ENCODE measurements at regions not wholly inside any gene's neighbourhood (a gene's known extent, or its start where the extent isn't known, plus 50 kb on each side); places are given as distances from the start of the nearest gene placed in this dataset.

DNA sequence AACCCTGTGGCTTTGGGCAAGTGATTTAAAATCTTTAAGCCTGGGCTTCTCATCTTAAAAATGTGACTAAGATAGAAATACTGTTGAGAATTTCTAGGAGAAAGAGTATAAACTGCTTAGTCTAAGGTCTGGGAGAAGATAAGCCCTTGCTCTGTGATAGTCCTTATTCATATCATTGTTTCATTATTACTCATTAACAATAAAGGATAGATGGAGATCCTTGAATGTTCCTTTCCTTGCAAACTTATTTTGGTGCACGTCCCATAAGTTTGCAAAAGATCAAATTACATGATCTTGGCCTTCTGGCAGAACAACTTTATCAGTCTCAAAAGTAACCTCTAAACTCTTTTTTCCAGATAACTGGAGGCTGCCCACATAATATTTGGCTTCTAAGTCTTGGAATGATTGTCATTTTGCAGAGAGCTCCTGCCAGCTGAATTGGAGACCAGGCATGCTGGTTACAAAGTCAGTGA, 138.3 kb downstream of the FAM124B start:
- H3K27me3 Mint-ChIP-seq = peaks cover 15 to 22% of the 10 kb centered on the region in 2 donors
- CTCF ChIA-PET (ENCODE audit: partially characterized antibody) = no interaction called here

DNA sequence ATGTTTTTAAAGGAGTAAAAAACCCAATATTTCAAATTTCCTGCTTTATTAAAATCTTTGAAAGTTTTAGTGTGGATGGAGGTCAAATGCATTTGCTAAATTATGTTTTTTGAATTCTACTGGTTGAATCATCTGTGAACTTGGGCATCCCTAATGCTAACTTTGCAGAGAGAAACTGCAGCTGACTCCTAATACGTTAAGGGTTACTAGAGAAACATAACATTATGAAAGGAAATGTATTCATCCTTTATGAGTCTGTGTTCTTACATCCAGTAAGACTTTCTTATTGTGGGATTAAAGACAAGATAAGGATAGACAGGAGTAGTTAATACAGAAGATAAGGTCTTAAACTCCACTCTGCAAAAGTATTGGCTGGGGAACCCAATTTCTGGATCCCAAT, 140.6 kb downstream of the FAM124B start:
- ChIA-PET POLR2A (ENCODE audit: partially characterized antibody) (no interaction called here), CTCF (ENCODE audit: partially characterized antibody) (no interaction called here)
- H3K9me3 ChIP-seq (ENCODE audit: control insufficient read depth in 1 of 2, low read length in 2 of 2) = no peaks in the 10 kb centered on the region
- Mint-ChIP-seq H3K36me3 (no peaks in the 10 kb centered on the region), H3K4me1 (peaks cover 0 to 7% (median 0%) of the 10 kb centered on the region in 4 donors), H3K27me3 (peaks cover 17 to 18% of the 10 kb centered on the region in 2 donors), H3K9me3 (no peaks in the 10 kb centered on the region), H3K4me3 (no peak overlapping the region), H3K27ac (no peak overlapping the region)
- no peak overlapping the region for H3K27ac ChIP-seq (ENCODE audit: low read depth, low read length)
- DNase-seq = no peak
- intact Hi-C loops (cut with micrococcal nuclease) = no loop called here
- H3K36me3 ChIP-seq (ENCODE audit: insufficient read depth, low read length) = no peaks in the 10 kb centered on the region
- H3K4me3 ChIP-seq (ENCODE audit: low read length in 2 of 2) = no peak overlapping the region
- H3K4me1 ChIP-seq (ENCODE audit: insufficient read depth, low read length) = no peaks in the 10 kb centered on the region
- no peaks in the 10 kb centered on the region for H3K27me3 ChIP-seq (ENCODE audit: insufficient read depth, low read length)

More for the DNA sequence above, 138.3 kb downstream of the FAM124B start:
- H3K36me3 Mint-ChIP-seq = no peaks in the 10 kb centered on the region
- Histone ChIP-seq H3K36me3 (ENCODE audit: insufficient read depth, low read length) (no peaks in the 10 kb centered on the region), H3K27me3 (ENCODE audit: insufficient read depth, low read length) (no peaks in the 10 kb centered on the region), H3K27ac (ENCODE audit: low read depth, low read length) (no peak overlapping the region), H3K9me3 (ENCODE audit: control insufficient read depth in 1 of 2, low read length in 2 of 2) (no peaks in the 10 kb centered on the region), H3K4me3 (ENCODE audit: low read length in 2 of 2) (no peak overlapping the region), H3K4me1 (ENCODE audit: insufficient read depth, low read length) (no peaks in the 10 kb centered on the region)
- peaks cover 0 to 2% (median 0%) of the 10 kb centered on the region in 8 donors for H3K9me3 Mint-ChIP-seq
- no peak for DNase-seq
- intact Hi-C loops (cut with micrococcal nuclease) = no loop called here
- POLR2A ChIA-PET (ENCODE audit: partially characterized antibody) = no interaction called here
- H3K27ac Mint-ChIP-seq = no peak overlapping the region
- peaks cover 0 to 7% (median 0%) of the 10 kb centered on the region in 4 donors for H3K4me1 Mint-ChIP-seq
- no peak overlapping the region for H3K4me3 Mint-ChIP-seq

DNA sequence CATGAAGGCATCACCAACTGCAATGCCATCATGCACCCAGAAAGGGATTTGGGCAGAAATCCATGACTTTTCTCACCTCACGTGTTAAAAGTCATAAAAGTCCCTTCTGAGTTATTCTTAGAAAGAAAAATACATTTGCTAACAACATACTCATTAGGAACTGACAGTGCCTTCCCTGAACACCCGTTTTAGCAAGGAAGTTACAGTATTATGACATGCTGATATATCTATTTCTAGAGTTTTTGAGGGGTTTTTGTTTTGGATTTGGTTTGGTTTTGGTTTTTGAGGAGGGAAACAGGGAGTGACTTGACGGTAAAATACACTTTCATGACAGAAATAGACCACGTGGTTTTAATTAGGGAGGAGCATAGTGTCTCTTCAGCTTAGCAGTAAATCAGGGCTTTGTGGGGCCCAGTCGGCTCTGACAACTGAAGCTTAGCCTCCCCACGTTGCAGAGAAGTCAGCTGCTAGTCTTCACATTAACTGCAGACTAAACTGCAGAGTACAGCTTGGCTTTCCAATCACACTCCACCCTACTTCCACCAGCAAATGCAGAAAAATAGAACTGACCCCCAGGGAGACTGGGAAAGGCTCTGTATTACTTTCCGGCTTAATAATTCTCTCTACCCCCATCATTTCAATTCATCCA, 141.4 kb downstream of the FAM124B start:
- H3K36me3 Mint-ChIP-seq = no peaks in the 10 kb centered on the region
- no peaks in the 10 kb centered on the region for H3K27me3 ChIP-seq (ENCODE audit: insufficient read depth, low read length)
- DNase-seq = no peak
- H3K4me1 ChIP-seq (ENCODE audit: insufficient read depth, low read length) = no peaks in the 10 kb centered on the region
- ChIA-PET POLR2A (ENCODE audit: partially characterized antibody) (no interaction called here), CTCF (ENCODE audit: partially characterized antibody) (no interaction called here)
- no peaks in the 10 kb centered on the region for H3K9me3 ChIP-seq (ENCODE audit: control insufficient read depth in 1 of 2, low read length in 2 of 2)
- H3K27ac Mint-ChIP-seq = no peak overlapping the region
- peaks cover 0 to 7% (median 0%) of the 10 kb centered on the region in 4 donors for H3K4me1 Mint-ChIP-seq
- peaks cover 15 to 18% of the 10 kb centered on the region in 2 donors for H3K27me3 Mint-ChIP-seq
- no peak overlapping the region for H3K27ac ChIP-seq (ENCODE audit: low read depth, low read length)
- H3K9me3 Mint-ChIP-seq = no peaks in the 10 kb centered on the region
- peak overlapping the region in 1 of 8 donors; percentile 51 for H3K4me3 Mint-ChIP-seq
- H3K4me3 ChIP-seq (ENCODE audit: low read length in 2 of 2) = no peak overlapping the region
- no peaks in the 10 kb centered on the region for H3K36me3 ChIP-seq (ENCODE audit: insufficient read depth, low read length)
- intact Hi-C loops (cut with micrococcal nuclease) = no loop called here

DNA sequence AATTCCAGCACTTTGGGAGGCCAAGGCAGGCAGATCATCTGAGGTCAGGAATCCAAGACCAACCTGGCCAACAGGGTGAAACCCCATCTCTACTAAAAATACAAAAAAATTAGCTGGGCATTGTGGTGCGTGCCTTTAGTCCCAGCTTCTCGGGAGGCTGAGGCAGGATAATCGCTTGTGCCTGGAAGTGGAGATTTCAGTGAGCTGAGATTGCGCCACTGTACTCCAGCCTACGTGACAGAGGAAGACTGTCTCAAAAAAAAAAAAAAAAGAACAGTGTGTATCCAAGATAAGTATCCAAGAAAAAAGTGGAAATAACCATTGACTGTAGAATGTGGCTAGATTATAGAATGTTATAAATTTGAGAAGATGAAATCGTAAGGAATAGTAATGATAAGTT, 142.1 kb downstream of the FAM124B start:
- H3K27ac Mint-ChIP-seq = no peak overlapping the region
- intact Hi-C loops (cut with micrococcal nuclease) = no loop called here
- Histone ChIP-seq H3K4me1 (ENCODE audit: insufficient read depth, low read length) (no peaks in the 10 kb centered on the region), H3K4me3 (ENCODE audit: low read length in 2 of 2) (no peak overlapping the region), H3K27me3 (ENCODE audit: insufficient read depth, low read length) (no peaks in the 10 kb centered on the region), H3K36me3 (ENCODE audit: insufficient read depth, low read length) (no peaks in the 10 kb centered on the region), H3K9me3 (ENCODE audit: control insufficient read depth in 1 of 2, low read length in 2 of 2) (no peaks in the 10 kb centered on the region), H3K27ac (ENCODE audit: low read depth, low read length) (no peak overlapping the region)
- peak overlapping the region in 1 of 8 donors; percentile 7 for H3K4me3 Mint-ChIP-seq
- CTCF ChIA-PET (ENCODE audit: partially characterized antibody) = no interaction called here
- H3K36me3 Mint-ChIP-seq = no peaks in the 10 kb centered on the region
- DNase-seq = no peak
- peaks cover 0 to 7% (median 0%) of the 10 kb centered on the region in 4 donors for H3K4me1 Mint-ChIP-seq
- H3K9me3 Mint-ChIP-seq = no peaks in the 10 kb centered on the region
- POLR2A ChIA-PET (ENCODE audit: partially characterized antibody) = no interaction called here
- peaks cover 14 to 17% of the 10 kb centered on the region in 2 donors for H3K27me3 Mint-ChIP-seq

DNA sequence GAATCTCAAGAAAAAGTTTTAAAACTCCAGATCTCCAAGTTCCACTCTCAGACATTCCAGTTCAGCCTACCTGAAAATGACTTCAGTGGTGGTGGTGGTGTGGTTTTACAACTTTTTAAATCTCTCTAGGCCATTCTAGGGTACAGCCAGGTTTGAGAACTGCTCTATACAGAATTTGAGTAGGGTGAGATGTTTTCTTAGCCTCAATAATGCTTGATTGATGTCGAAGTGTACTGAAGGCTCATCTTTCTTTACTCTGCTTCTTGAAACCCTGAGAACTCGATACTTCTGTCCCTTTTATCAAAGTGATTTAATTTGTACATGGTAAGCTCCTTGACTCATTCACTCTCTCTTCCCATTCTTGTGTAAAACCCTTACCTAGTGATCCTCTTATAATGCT, 143.8 kb downstream of the FAM124B start:
- Histone ChIP-seq H3K4me1 (ENCODE audit: insufficient read depth, low read length) (no peaks in the 10 kb centered on the region), H3K36me3 (ENCODE audit: insufficient read depth, low read length) (no peaks in the 10 kb centered on the region), H3K4me3 (ENCODE audit: low read length in 2 of 2) (no peak overlapping the region), H3K27ac (ENCODE audit: low read depth, low read length) (no peak overlapping the region), H3K9me3 (ENCODE audit: control insufficient read depth in 1 of 2, low read length in 2 of 2) (no peaks in the 10 kb centered on the region), H3K27me3 (ENCODE audit: insufficient read depth, low read length) (no peaks in the 10 kb centered on the region)
- H3K9me3 Mint-ChIP-seq = no peaks in the 10 kb centered on the region
- no peak overlapping the region for H3K4me3 Mint-ChIP-seq
- H3K27me3 Mint-ChIP-seq = peaks cover 15 to 17% of the 10 kb centered on the region in 2 donors
- no peaks in the 10 kb centered on the region for H3K36me3 Mint-ChIP-seq
- ChIA-PET CTCF (ENCODE audit: partially characterized antibody) (no interaction called here), POLR2A (ENCODE audit: partially characterized antibody) (no interaction called here)
- intact Hi-C loops (cut with micrococcal nuclease) = no loop called here
- peaks cover 0 to 7% (median 0%) of the 10 kb centered on the region in 4 donors for H3K4me1 Mint-ChIP-seq
- H3K27ac Mint-ChIP-seq = no peak overlapping the region
- no peak for DNase-seq

DNA sequence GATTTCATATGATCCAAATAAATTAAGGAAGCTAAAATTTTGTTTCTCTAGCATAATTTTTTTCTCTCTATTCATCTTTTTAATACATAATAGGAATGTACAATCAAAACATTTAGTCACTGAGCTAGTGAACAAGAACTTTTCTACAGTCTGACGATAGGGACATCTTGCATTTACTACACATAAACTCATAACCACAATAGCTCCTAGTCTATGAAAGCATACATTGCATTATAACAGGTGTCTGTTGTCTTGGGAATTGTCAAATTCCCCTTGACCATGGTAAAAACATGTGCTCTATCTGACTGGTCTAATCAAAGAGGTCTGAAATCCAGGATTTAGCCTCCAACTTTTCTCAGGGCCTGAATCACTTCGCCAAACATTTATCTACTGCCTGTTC, 144.8 kb downstream of the FAM124B start:
- H3K9me3 ChIP-seq (ENCODE audit: control insufficient read depth in 1 of 2, low read length in 2 of 2) = no peaks in the 10 kb centered on the region
- POLR2A ChIA-PET (ENCODE audit: partially characterized antibody) = no interaction called here

DNA sequence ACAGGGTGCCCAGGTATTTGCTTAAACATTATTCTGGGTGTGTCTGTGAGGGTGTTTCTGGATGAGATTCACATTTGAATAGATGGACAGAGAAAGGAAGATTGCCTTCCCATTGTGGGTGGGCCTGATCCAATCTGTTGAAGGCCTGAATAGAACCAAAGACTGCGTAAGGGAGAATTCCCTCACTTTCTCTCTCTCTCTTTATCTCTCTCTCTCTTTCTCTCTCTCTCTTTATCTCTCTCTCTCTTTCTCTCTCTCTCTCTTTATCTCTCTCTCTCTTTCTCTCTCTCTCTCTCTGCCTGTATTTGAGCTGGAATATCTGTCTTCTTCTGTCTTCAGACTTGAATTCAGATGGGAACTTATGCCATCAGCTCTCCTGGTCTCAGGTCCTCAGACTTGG, 148.4 kb downstream of the FAM124B start:
- no peak for DNase-seq
- H3K9me3 Mint-ChIP-seq = peaks cover 0 to 2% (median 0%) of the 10 kb centered on the region in 8 donors
- H3K4me1 ChIP-seq (ENCODE audit: insufficient read depth, low read length) = no peaks in the 10 kb centered on the region
- ChIA-PET POLR2A (ENCODE audit: partially characterized antibody) (no interaction called here), CTCF (ENCODE audit: partially characterized antibody) (no interaction called here)
- H3K27me3 ChIP-seq (ENCODE audit: insufficient read depth, low read length) = no peaks in the 10 kb centered on the region
- H3K27ac Mint-ChIP-seq = no peak overlapping the region
- intact Hi-C loops (cut with micrococcal nuclease) = no loop called here
- H3K36me3 ChIP-seq (ENCODE audit: insufficient read depth, low read length) = no peaks in the 10 kb centered on the region
- no peaks in the 10 kb centered on the region for H3K36me3 Mint-ChIP-seq
- H3K9me3 ChIP-seq (ENCODE audit: control insufficient read depth in 1 of 2, low read length in 2 of 2) = no peaks in the 10 kb centered on the region
- H3K4me3 Mint-ChIP-seq = no peak overlapping the region
- no peak overlapping the region for H3K4me3 ChIP-seq (ENCODE audit: low read length in 2 of 2)
- no peak overlapping the region for H3K27ac ChIP-seq (ENCODE audit: low read depth, low read length)
- peaks cover 8 to 12% of the 10 kb centered on the region in 2 donors for H3K27me3 Mint-ChIP-seq
- H3K4me1 Mint-ChIP-seq = no peaks in the 10 kb centered on the region

More for the DNA sequence above, 144.8 kb downstream of the FAM124B start:
- Mint-ChIP-seq H3K9me3 (no peaks in the 10 kb centered on the region), H3K27ac (no peak overlapping the region), H3K4me3 (no peak overlapping the region), H3K4me1 (peaks cover 0 to 7% (median 0%) of the 10 kb centered on the region in 4 donors), H3K27me3 (peaks cover 15 to 17% of the 10 kb centered on the region in 2 donors), H3K36me3 (no peaks in the 10 kb centered on the region)
- Histone ChIP-seq H3K27me3 (ENCODE audit: insufficient read depth, low read length) (no peaks in the 10 kb centered on the region), H3K4me3 (ENCODE audit: low read length in 2 of 2) (no peak overlapping the region), H3K4me1 (ENCODE audit: insufficient read depth, low read length) (no peaks in the 10 kb centered on the region), H3K36me3 (ENCODE audit: insufficient read depth, low read length) (no peaks in the 10 kb centered on the region), H3K27ac (ENCODE audit: low read depth, low read length) (no peak overlapping the region)
- no peak for DNase-seq
- intact Hi-C loops (cut with micrococcal nuclease) = no loop called here
- CTCF ChIA-PET (ENCODE audit: partially characterized antibody) = interaction anchor here (0.8 kb wide), 1 partner anchor 9 kb away, joined by 3 read pairs; no protein-coding TSS in a partner anchor

Data from CD4-positive, alpha-beta memory T cell (primary cell).